PC-9 (cell line): ENCODE measurements at regions not wholly inside any gene's neighbourhood (a gene's known extent, or its start where the extent isn't known, plus 50 kb on each side); places are given as distances from the start of the nearest gene placed in this dataset.

Source experiments
- BruUV-seq: library from RNA; stranded (reverse); fragments of 400-500 nt; replicated peaks from 2 replicates; lab custom pipeline; 2021; lab: Mats Ljungman, UMichigan
- CTCF ChIA-PET: fragments of 300-600 bp; sonication (Branson Sonifier 250); formaldehyde crosslinking; loops from one replicate; lab custom pipeline; 2022; ENCODE audit warnings: antibody characterized with exemption; lab: Charles Lee
- POLR2A ChIA-PET: fragments of 300-600 bp; sonication (Branson Sonifier 250); formaldehyde crosslinking; loops from one replicate; lab custom pipeline; 2022; ENCODE audit warnings: antibody characterized with exemption; ENCODE audit not compliant: unreplicated experiment; lab: Charles Lee
- DNase-seq, 2 experiments: peaks; one replicate each; pipeline versions ENCODE4 v3.0.0 to v3.0.0-alpha.2; 2015 to 2022; ENCODE audit warnings: mixed read lengths in 1 of 2
- H2AFZ ChIP-seq: fragments of 200-600 bp; sonication (generic); 2 replicates; pipeline ENCODE4 v1.8.1; 2017; ENCODE audit warnings: antibody characterized with exemption
- H3F3A ChIP-seq: fragments of 200-600 bp; sonication (generic); 2 replicates; pipeline ENCODE4 v1.8.1; 2017; ENCODE audit warnings: antibody characterized with exemption, mild to moderate bottlenecking, low read depth; ENCODE audit not compliant: insufficient read depth
- H3K27ac ChIP-seq: fragments of 200-600 bp; sonication (generic); 2 replicates; pipeline ENCODE4 v1.6.1; 2016; ENCODE audit warnings: mixed run types
- H3K27me3 ChIP-seq: fragments of 200-600 bp; sonication (generic); 2 replicates; pipeline ENCODE4 v1.6.1; 2016; ENCODE audit warnings: low read depth, mixed run types; ENCODE audit not compliant: insufficient read depth
- H3K36me3 ChIP-seq: fragments of 200-600 bp; sonication (generic); 2 replicates; pipeline ENCODE4 v1.6.1; 2016; ENCODE audit warnings: low read depth, mixed run types
- H3K4me1 ChIP-seq: fragments of 200-600 bp; sonication (generic); replicated peaks from 2 replicates; pipeline ENCODE4 v1.6.1; 2016; ENCODE audit warnings: mixed run types; ENCODE audit not compliant: insufficient read depth
- H3K4me2 ChIP-seq: fragments of 200-600 bp; sonication (generic); 2 replicates; pipeline ENCODE4 v1.6.1; 2017; ENCODE audit warnings: mixed run types
- H3K4me3 ChIP-seq: fragments of 200-600 bp; sonication (generic); 2 replicates; pipeline ENCODE4 v1.6.1; 2016; ENCODE audit warnings: mixed run types
- H3K79me2 ChIP-seq: fragments of 200-600 bp; sonication (generic); 2 replicates; pipeline ENCODE4 v1.6.1; 2017; ENCODE audit warnings: low read depth, mixed run types
- H3K9me2 ChIP-seq: fragments of 200-600 bp; sonication (generic); 2 replicates; pipeline ENCODE4 v1.8.1; 2017; ENCODE audit warnings: mild to moderate bottlenecking; ENCODE audit not compliant: insufficient read depth
- H3K9me3 ChIP-seq: fragments of 200-600 bp; sonication (generic); 2 replicates; pipeline ENCODE4 v1.8.1; 2016; ENCODE audit warnings: low read depth; ENCODE audit not compliant: insufficient read depth
- H4K20me1 ChIP-seq: fragments of 200-600 bp; sonication (generic); 2 replicates; pipeline ENCODE4 v1.8.1; 2017; ENCODE audit not compliant: insufficient read depth
- EZH2 ChIP-seq: fragments of 200-600 bp; sonication (generic); IDR thresholded peaks from 2 replicates; pipeline ENCODE4 v1.8.0; 2017; ENCODE audit warnings: antibody characterized with exemption, low read depth
- intact Hi-C: fragments of 100-400 bp; cut with micrococcal nuclease; formaldehyde crosslinking; loops from one replicate; pipeline ENCODE4 v1.10.0; 2022; ENCODE audit not compliant: unreplicated experiment
- TF ChIP-seq, protein P1 (sequence below): fragments of 200-600 bp; sonication (generic); conservative IDR thresholded peaks from 2 replicates; pipeline ENCODE4 v1.6.1; 2017; ENCODE audit warnings: mixed run types, antibody characterized with exemption, mild to moderate bottlenecking, moderate library complexity

DNA sequence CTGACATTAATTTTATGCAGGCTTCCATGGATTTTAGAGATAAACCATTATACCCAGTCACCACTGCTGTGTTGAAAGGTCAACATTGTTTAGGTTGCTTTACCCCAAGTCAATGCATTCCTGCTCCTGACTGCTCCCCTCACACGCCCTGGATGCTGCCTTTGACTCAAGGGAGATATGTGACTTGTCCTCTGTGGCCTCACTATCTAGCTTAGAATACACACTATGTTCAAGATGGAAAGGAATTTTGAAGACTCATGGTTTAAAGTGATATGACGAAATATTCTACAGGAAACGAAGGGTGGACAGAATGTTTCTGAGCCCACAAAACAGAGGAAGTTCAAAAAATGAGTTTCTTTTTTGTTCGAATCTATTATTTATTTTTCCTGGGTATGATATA is 170.4 kb upstream of the NR5A2 start:
- H3K27me3 ChIP-seq: no peaks in the 10 kb centered on the region
- peaks cover 12% of the 10 kb centered on the region; the same call in 1 of the 2 replicates for H3F3A ChIP-seq
- H3K9me3 ChIP-seq: no peaks in the 10 kb centered on the region; the same call in 1 of the 2 replicates
- peak; percentile 12 to 49 for DNase-seq
- H3K27ac ChIP-seq: no peak overlapping the region
- intact Hi-C loops: no loop called here
- H4K20me1 ChIP-seq: no peaks in the 10 kb centered on the region
- no peaks in the 10 kb centered on the region for H3K79me2 ChIP-seq
- POLR2A ChIA-PET: no interaction called here
- CTCF ChIA-PET: no interaction called here
- no peaks in the 10 kb centered on the region for H3K9me2 ChIP-seq
- H3K4me2 ChIP-seq: no peak overlapping the region
- no TSS peak for BruUV-seq
- no peak overlapping the region for H2AFZ ChIP-seq
- H3K36me3 ChIP-seq: no peaks in the 10 kb centered on the region
- peaks cover 16% of the 10 kb centered on the region for H3K4me1 ChIP-seq
- H3K4me3 ChIP-seq: no peak overlapping the region
- no peak for TF ChIP-seq EZH2
- TF ChIP-seq, protein P1, sequence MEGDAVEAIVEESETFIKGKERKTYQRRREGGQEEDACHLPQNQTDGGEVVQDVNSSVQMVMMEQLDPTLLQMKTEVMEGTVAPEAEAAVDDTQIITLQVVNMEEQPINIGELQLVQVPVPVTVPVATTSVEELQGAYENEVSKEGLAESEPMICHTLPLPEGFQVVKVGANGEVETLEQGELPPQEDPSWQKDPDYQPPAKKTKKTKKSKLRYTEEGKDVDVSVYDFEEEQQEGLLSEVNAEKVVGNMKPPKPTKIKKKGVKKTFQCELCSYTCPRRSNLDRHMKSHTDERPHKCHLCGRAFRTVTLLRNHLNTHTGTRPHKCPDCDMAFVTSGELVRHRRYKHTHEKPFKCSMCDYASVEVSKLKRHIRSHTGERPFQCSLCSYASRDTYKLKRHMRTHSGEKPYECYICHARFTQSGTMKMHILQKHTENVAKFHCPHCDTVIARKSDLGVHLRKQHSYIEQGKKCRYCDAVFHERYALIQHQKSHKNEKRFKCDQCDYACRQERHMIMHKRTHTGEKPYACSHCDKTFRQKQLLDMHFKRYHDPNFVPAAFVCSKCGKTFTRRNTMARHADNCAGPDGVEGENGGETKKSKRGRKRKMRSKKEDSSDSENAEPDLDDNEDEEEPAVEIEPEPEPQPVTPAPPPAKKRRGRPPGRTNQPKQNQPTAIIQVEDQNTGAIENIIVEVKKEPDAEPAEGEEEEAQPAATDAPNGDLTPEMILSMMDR: no peak

GRCh38 chr1:199857516-199857915 is 170.0 kb upstream of the NR5A2 start:
- ChIA-PET CTCF (no interaction called here), POLR2A (no interaction called here)
- intact Hi-C loops: no loop called here
- Histone ChIP-seq H3K36me3 (no peaks in the 10 kb centered on the region), H3K79me2 (no peaks in the 10 kb centered on the region), H3K9me2 (no peaks in the 10 kb centered on the region), H3K27ac (no peak overlapping the region), H3K27me3 (no peaks in the 10 kb centered on the region), H4K20me1 (no peaks in the 10 kb centered on the region), H3K4me3 (no peak overlapping the region), H3K9me3 (no peaks in the 10 kb centered on the region; the same call in 1 of the 2 replicates), H2AFZ (no peak overlapping the region), H3F3A (peaks cover 12% of the 10 kb centered on the region; the same call in 1 of the 2 replicates), H3K4me1 (peaks cover 16% of the 10 kb centered on the region), H3K4me2 (no peak overlapping the region)
- no TSS peak for BruUV-seq
- TF ChIP-seq, protein P1: no peak
- TF ChIP-seq EZH2: no peak
- DNase-seq: no peak

GRCh38 chr1:199858171-199858570 is 169.3 kb upstream of the NR5A2 start:
- no TSS peak for BruUV-seq
- no peaks in the 10 kb centered on the region for H4K20me1 ChIP-seq
- peaks cover 16% of the 10 kb centered on the region for H3K4me1 ChIP-seq
- no peak overlapping the region for H3K27ac ChIP-seq
- H3K4me3 ChIP-seq: no peak overlapping the region
- ChIA-PET POLR2A (no interaction called here), CTCF (no interaction called here)
- H3K79me2 ChIP-seq: no peaks in the 10 kb centered on the region
- no peak overlapping the region for H2AFZ ChIP-seq
- peaks cover 12% of the 10 kb centered on the region; the same call in 1 of the 2 replicates for H3F3A ChIP-seq
- H3K27me3 ChIP-seq: no peaks in the 10 kb centered on the region
- TF ChIP-seq EZH2: no peak
- TF ChIP-seq, protein P1: no peak
- no peak for DNase-seq
- no peak overlapping the region for H3K4me2 ChIP-seq
- no peaks in the 10 kb centered on the region for H3K9me2 ChIP-seq
- intact Hi-C loops: no loop called here
- no peaks in the 10 kb centered on the region for H3K36me3 ChIP-seq
- no peaks in the 10 kb centered on the region; the same call in 1 of the 2 replicates for H3K9me3 ChIP-seq
